SH-SY5Y (cell line): ENCODE measurements at regions not wholly inside any gene's neighbourhood (a gene's known extent, or its start where the extent isn't known, plus 50 kb on each side); places are given as distances from the start of the nearest gene placed in this dataset.

Experiments used
- GATA2 ChIP-seq: IDR thresholded peaks from 2 replicates; pipeline ENCODE4 v1.6.1; 2011; ENCODE audit warnings: mild to moderate bottlenecking, low read depth, low read length
- GATA3 ChIP-seq: IDR thresholded peaks from 2 replicates; pipeline ENCODE4 v1.6.1; 2011; ENCODE audit warnings: low read depth, mild to moderate bottlenecking, low read length, moderate library complexity

DNA sequence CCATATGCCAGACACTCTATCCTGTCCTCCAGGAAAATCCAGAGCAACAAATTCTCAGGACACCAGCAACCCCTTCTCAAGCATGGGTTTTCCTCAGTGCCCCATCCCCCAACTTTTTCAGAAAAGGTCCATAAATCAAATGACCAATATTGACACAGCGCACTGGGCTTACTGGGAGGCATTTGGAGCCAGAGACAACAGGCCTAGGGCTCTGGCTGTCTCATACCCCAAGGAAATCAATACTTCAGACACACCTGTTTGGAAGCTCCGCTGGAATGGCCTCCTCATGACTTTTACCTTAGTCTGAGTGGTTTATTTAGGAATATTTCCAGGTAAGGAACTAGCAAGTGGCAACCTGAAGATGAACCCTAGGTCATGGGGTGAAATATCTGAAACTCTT is 66.9 kb upstream of the TNR start:
- TF ChIP-seq GATA2 (no peak), GATA3 (no peak)
